Activated naive CD8-positive, alpha-beta T cell treated with anti-CD3 and anti-CD28 coated beads, Interleukin-2, amount 10 ng/mL, durations not matched to agents 7 days and 5 days (primary cell): ENCODE measurements at regions not wholly inside any gene's neighbourhood (a gene's known extent, or its start where the extent isn't known, plus 50 kb on each side); places are given as distances from the start of the nearest gene placed in this dataset.

ENCODE experiments used
- ATAC-seq: fragments of 150-1000 bp; cut with Tn5 transposase; one replicate; pipeline ENCODE4 v1.10.0; 2021; ENCODE audit warnings: low read depth, moderate library complexity
- POLR2A ChIA-PET: fragments of 350-600 bp; sonication (Branson Sonifier 250); formaldehyde crosslinking; loops from one replicate; lab custom pipeline; 2021; ENCODE audit warnings: antibody characterized with exemption; lab: Charles Lee
- DNase-seq: peaks from one replicate; pipeline ENCODE4 v3.0.0; 2021
- H3K27ac Mint-ChIP-seq: one replicate; pipeline ENCODE4 v1.8.0; 2022; ENCODE audit warnings: mild to moderate bottlenecking, mixed read lengths
- H3K27me3 Mint-ChIP-seq: one replicate; pipeline ENCODE4 v1.8.0; 2022; ENCODE audit warnings: mild to moderate bottlenecking, moderate library complexity, mixed read lengths
- H3K36me3 Mint-ChIP-seq: one replicate; pipeline ENCODE4 v1.8.0; 2021; ENCODE audit warnings: mild to moderate bottlenecking, mixed read lengths
- H3K4me1 Mint-ChIP-seq: one replicate; pipeline ENCODE4 v1.8.0; 2021; ENCODE audit warnings: mixed read lengths
- H3K4me3 Mint-ChIP-seq: one replicate; pipeline ENCODE4 v1.8.0; 2022; ENCODE audit warnings: mild to moderate bottlenecking, moderate library complexity, mixed read lengths
- H3K9me3 Mint-ChIP-seq: one replicate; pipeline ENCODE4 v1.8.0; 2021; ENCODE audit warnings: mixed read lengths

GRCh38 chr10:128386231-128386630 lies 260.0 kb upstream of the MKI67 start:
- Mint-ChIP-seq H3K4me3 (no peak overlapping the region), H3K27me3 (peaks cover 6% of the 10 kb centered on the region), H3K4me1 (no peaks in the 10 kb centered on the region), H3K36me3 (no peaks in the 10 kb centered on the region), H3K27ac (no peak overlapping the region), H3K9me3 (no peaks in the 10 kb centered on the region)
- POLR2A ChIA-PET, result no interaction called here
- ATAC-seq (no peak), DNase-seq (no peak)

DNA sequence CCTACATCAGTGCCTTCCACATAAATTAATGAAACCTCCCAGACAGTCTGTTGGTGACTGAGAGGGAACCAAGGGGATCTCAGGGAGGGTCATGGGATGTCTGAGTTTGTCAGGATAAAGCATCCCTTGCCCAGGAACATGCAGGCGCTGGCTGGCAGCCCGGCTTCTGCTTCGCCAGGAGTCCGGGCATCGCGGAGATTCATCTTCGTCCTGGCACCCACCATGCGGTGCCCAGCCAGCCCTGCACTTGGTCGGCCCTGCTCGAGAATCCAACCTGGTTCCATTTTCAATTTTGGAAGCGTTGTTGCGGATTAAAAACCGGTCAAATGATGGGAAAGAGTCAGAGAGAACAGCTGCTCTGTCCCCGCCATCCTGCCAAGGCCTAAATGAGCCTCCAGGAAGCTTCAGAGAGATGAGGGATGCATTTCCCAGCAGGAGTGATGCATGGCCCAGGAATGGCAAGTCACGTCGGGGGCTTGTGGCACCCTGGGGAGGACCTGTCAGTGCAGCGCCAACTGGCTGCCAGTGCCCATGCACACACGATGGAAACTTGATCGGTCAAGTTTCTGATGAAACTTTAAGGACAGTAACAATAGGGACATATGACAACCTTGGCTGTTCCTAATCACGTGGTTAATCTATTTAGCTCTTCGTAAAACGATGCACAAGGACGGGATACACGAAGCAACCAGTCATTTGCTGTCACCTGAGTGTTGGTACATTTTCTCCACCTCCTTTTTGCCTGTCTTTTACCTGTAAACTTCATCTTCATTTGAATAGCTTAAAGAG lies 260.8 kb upstream of the MKI67 start:
- Mint-ChIP-seq H3K4me3 (no peak overlapping the region), H3K36me3 (no peaks in the 10 kb centered on the region), H3K9me3 (no peaks in the 10 kb centered on the region), H3K27ac (no peak overlapping the region), H3K4me1 (no peaks in the 10 kb centered on the region), H3K27me3 (peaks cover 6% of the 10 kb centered on the region)
- POLR2A ChIA-PET, result no interaction called here
- ATAC-seq, result no peak
- no peak for DNase-seq

GRCh38 chr10:128390596-128390995 lies 264.4 kb upstream of the MKI67 start:
- H3K27ac Mint-ChIP-seq, result no peak overlapping the region
- ATAC-seq, result no peak

DNA sequence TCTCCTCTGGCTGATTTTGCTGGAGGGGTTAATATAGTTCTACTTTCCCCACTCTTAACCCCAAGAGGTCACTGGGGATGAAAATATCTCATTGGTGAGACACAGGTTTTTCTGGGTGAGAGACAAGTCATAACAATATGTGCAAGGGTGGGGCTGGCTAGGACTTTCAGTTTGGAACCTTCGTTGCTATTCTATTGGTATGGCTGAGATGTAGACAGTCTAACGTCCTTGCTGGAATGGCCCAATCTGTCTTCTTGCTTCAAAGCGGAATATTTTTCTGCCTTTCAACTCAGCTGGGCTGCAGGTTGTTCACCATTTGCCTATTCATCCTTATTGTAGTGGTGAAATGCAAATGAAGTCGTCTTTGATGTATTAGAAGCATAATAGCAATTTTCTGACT lies 267.3 kb upstream of the MKI67 start:
- no peaks in the 10 kb centered on the region for H3K36me3 Mint-ChIP-seq
- peaks cover 6% of the 10 kb centered on the region for H3K27me3 Mint-ChIP-seq
- no peaks in the 10 kb centered on the region for H3K9me3 Mint-ChIP-seq
- ATAC-seq (no peak), DNase-seq (no peak)
- H3K4me3 Mint-ChIP-seq, result no peak overlapping the region
- no peak overlapping the region for H3K27ac Mint-ChIP-seq
- no peaks in the 10 kb centered on the region for H3K4me1 Mint-ChIP-seq
- POLR2A ChIA-PET, result no interaction called here

More at GRCh38 chr10:128390596-128390995, 264.4 kb upstream of the MKI67 start:
- no peaks in the 10 kb centered on the region for H3K9me3 Mint-ChIP-seq
- H3K4me3 Mint-ChIP-seq, result no peak overlapping the region
- peaks cover 6% of the 10 kb centered on the region for H3K27me3 Mint-ChIP-seq
- no peaks in the 10 kb centered on the region for H3K4me1 Mint-ChIP-seq
- POLR2A ChIA-PET, result no interaction called here
- H3K36me3 Mint-ChIP-seq, result no peaks in the 10 kb centered on the region
- no peak for DNase-seq

DNA sequence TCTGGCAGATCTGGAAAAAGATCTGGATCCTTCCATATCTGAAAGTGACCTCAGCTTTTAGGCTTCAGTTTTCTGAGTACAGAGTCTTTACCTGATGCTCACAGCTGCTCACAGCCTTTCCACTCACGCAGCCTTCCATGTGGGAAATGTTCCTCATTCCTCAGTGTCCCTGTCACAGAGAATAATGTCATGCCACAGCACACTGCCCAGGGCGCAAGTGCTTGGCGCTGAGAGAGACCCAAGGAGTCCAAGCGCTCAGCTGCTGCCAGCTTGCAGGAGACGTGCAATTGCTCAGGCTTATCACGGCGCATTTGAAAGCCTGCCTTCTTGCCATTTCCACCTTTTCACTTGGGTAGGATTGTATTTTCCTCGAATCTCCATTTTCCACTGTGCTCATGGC lies 271.9 kb upstream of the MKI67 start:
- Mint-ChIP-seq H3K4me3 (no peak overlapping the region), H3K9me3 (peaks cover 2% of the 10 kb centered on the region), H3K27ac (no peak overlapping the region), H3K27me3 (no peaks in the 10 kb centered on the region), H3K36me3 (no peaks in the 10 kb centered on the region), H3K4me1 (no peaks in the 10 kb centered on the region)
- DNase-seq, result no peak
- POLR2A ChIA-PET, result no interaction called here
- ATAC-seq, result no peak

DNA sequence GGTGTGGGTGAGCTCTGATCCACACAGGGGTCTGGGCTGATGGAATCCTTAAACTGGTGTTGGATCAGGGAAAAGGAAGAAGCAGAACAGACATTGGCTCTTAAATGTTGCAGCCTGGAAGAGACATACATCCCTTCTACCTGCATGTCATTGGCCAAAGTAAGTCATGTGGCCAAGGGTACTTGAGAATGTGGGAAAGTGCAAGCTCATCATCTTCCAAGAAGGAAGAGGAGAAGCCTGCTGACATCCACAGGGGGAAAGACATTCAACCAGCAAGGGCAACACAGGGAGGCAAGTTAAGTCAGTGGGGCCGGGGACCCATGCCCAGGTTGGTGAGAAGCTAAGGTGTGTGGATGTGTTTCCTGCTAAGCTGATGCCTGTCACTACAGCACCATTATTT lies 272.8 kb upstream of the MKI67 start:
- H3K27ac Mint-ChIP-seq, result no peak overlapping the region
- POLR2A ChIA-PET, result no interaction called here
- H3K4me1 Mint-ChIP-seq, result no peaks in the 10 kb centered on the region
- H3K27me3 Mint-ChIP-seq, result no peaks in the 10 kb centered on the region
- ATAC-seq (no peak), DNase-seq (no peak)
- no peak overlapping the region for H3K4me3 Mint-ChIP-seq
- H3K9me3 Mint-ChIP-seq, result peaks cover 2% of the 10 kb centered on the region
- H3K36me3 Mint-ChIP-seq, result no peaks in the 10 kb centered on the region

- DNase-seq, result no peak
- Mint-ChIP-seq H3K36me3 (no peaks in the 10 kb centered on the region), H3K27me3 (no peaks in the 10 kb centered on the region), H3K4me1 (no peaks in the 10 kb centered on the region), H3K9me3 (peaks cover 2% of the 10 kb centered on the region), H3K4me3 (no peak overlapping the region), H3K27ac (no peak overlapping the region)
- POLR2A ChIA-PET, result no interaction called here
- ATAC-seq, result no peak
Observed at GRCh38 chr10:128400564-128400963, 274.3 kb upstream of the MKI67 start.

DNA sequence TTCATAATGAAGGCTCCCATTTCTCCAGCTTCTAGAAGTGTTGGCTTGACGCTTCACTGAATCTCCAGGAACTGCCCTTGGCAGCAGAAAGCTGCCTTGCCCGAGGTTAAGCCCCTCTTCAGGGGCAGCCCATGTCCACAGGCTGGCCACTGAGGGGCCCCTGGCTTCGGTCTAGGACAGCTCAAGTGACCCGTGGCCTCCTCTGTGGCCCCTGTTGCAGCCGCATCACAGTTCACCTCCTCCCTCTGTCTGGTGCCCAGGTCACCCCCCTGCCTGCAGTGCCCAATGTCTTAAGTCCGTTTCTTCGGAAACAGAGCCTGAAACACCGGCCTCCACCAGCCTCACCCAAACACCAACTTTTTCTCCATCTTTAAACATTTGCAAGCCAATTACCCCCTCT lies 279.2 kb upstream of the MKI67 start:
- POLR2A ChIA-PET, result no interaction called here
- Mint-ChIP-seq H3K4me1 (no peaks in the 10 kb centered on the region), H3K4me3 (no peak overlapping the region), H3K27me3 (no peaks in the 10 kb centered on the region), H3K36me3 (no peaks in the 10 kb centered on the region), H3K9me3 (peaks cover 2% of the 10 kb centered on the region), H3K27ac (no peak overlapping the region)
- DNase-seq (no peak), ATAC-seq (no peak)

- POLR2A ChIA-PET, result no interaction called here
Observed at GRCh38 chr10:128411643-128412042, 285.4 kb upstream of the MKI67 start.

DNA sequence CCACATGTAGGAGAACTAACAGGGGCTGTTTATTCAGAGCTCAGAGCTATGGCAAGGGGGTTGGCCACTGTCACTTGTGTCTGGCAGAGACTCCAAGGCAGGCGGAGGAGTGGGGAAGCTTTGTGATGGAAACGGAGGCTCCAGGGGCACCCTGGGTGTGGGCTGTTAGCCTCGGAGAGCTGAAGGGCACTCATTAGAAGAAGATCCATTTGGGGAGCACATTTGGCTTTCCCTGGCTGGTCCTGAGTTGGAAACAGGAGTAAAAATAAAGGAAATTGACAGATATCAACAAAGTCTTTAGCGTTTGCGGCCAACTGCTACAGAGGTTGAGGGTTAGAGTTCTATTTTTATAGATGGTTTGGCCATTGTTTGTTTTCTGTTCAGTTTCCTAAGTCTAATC lies 288.3 kb upstream of the MKI67 start:
- POLR2A ChIA-PET, result no interaction called here
- Mint-ChIP-seq H3K27ac (no peak overlapping the region), H3K4me1 (no peaks in the 10 kb centered on the region), H3K36me3 (no peaks in the 10 kb centered on the region), H3K27me3 (peaks cover 2% of the 10 kb centered on the region), H3K4me3 (no peak overlapping the region), H3K9me3 (no peaks in the 10 kb centered on the region)
- ATAC-seq (no peak), DNase-seq (no peak)

More at GRCh38 chr10:128411643-128412042, 285.4 kb upstream of the MKI67 start:
- no peak overlapping the region for H3K27ac Mint-ChIP-seq
- DNase-seq, result no peak
- H3K36me3 Mint-ChIP-seq, result no peaks in the 10 kb centered on the region
- H3K9me3 Mint-ChIP-seq, result no peaks in the 10 kb centered on the region
- H3K4me1 Mint-ChIP-seq, result no peaks in the 10 kb centered on the region
- ATAC-seq, result no peak
- peaks cover 2% of the 10 kb centered on the region for H3K27me3 Mint-ChIP-seq
- H3K4me3 Mint-ChIP-seq, result no peak overlapping the region

GRCh38 chr10:128416231-128416630 lies 290.0 kb upstream of the MKI67 start:
- Mint-ChIP-seq H3K4me3 (no peak overlapping the region), H3K36me3 (no peaks in the 10 kb centered on the region), H3K4me1 (no peaks in the 10 kb centered on the region), H3K9me3 (no peaks in the 10 kb centered on the region), H3K27ac (no peak overlapping the region), H3K27me3 (peaks cover 2% of the 10 kb centered on the region)
- no peak for DNase-seq
- POLR2A ChIA-PET, result no interaction called here
- ATAC-seq, result no peak

GRCh38 chr10:128417826-128418225 lies 291.6 kb upstream of the MKI67 start:
- peaks cover 2% of the 10 kb centered on the region for H3K27me3 Mint-ChIP-seq
- H3K4me1 Mint-ChIP-seq, result no peaks in the 10 kb centered on the region
- H3K9me3 Mint-ChIP-seq, result no peaks in the 10 kb centered on the region
- ATAC-seq (no peak), DNase-seq (no peak)
- H3K27ac Mint-ChIP-seq, result no peak overlapping the region
- H3K4me3 Mint-ChIP-seq, result no peak overlapping the region
- POLR2A ChIA-PET, result no interaction called here
- no peaks in the 10 kb centered on the region for H3K36me3 Mint-ChIP-seq

- H3K4me1 Mint-ChIP-seq, result no peaks in the 10 kb centered on the region
- no peaks in the 10 kb centered on the region for H3K36me3 Mint-ChIP-seq
- ATAC-seq (no peak), DNase-seq (no peak)
- H3K4me3 Mint-ChIP-seq, result no peak overlapping the region
- H3K9me3 Mint-ChIP-seq, result no peaks in the 10 kb centered on the region
- no peak overlapping the region for H3K27ac Mint-ChIP-seq
- POLR2A ChIA-PET, result no interaction called here
- no peaks in the 10 kb centered on the region for H3K27me3 Mint-ChIP-seq
Observed at GRCh38 chr10:128418819-128419218, 292.6 kb upstream of the MKI67 start.

- H3K27ac Mint-ChIP-seq, result no peak overlapping the region
- H3K27me3 Mint-ChIP-seq, result no peaks in the 10 kb centered on the region
- H3K4me3 Mint-ChIP-seq, result no peak overlapping the region
- no peaks in the 10 kb centered on the region for H3K4me1 Mint-ChIP-seq
- POLR2A ChIA-PET, result no interaction called here
- DNase-seq (no peak), ATAC-seq (no peak)
- no peaks in the 10 kb centered on the region for H3K9me3 Mint-ChIP-seq
- no peaks in the 10 kb centered on the region for H3K36me3 Mint-ChIP-seq
Observed at GRCh38 chr10:128419466-128420019, 293.3 kb upstream of the MKI67 start.
